ENCODE measurements at regions not wholly inside any gene's neighbourhood (a gene's known extent, or its start where the extent isn't known, plus 50 kb on each side); places are given as distances from the start of the nearest gene placed in this dataset.

DNA sequence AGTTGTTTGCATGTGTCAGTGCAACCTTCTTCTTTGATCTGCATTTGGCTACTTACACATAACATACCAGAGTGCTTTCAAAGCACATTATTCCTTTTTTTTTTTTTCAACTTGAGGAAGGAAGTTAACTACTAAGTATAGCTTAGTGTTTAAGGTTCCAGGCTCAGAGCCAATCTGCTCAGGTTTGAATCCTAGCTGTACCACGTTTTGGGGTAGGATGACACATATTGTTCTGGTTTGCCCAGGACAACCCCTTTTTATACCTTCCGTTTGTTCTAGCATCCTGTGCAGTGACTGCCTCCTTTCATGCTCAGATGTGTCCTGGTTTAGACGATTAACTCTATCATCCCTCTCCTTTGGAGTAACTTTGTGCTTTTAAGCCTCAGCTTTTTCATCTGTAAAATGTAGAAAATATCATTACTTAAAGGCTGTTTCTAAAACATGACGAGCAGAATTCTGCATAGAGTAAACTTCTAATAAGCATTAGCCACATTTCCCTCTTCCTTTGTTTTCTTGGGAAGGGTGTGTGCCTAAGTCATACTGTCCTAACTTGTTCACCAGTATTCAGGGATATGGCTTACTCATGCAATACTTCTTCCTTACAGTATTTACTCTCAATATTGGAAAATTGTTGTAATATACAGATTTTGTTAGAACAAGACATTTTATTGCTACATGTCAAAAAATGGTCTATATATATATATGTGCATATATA lies 281.3 kb downstream of the C4orf33 start:
- no peak overlapping the region for H3K27ac ChIP-seq
- TF ChIP-seq, protein P1, sequence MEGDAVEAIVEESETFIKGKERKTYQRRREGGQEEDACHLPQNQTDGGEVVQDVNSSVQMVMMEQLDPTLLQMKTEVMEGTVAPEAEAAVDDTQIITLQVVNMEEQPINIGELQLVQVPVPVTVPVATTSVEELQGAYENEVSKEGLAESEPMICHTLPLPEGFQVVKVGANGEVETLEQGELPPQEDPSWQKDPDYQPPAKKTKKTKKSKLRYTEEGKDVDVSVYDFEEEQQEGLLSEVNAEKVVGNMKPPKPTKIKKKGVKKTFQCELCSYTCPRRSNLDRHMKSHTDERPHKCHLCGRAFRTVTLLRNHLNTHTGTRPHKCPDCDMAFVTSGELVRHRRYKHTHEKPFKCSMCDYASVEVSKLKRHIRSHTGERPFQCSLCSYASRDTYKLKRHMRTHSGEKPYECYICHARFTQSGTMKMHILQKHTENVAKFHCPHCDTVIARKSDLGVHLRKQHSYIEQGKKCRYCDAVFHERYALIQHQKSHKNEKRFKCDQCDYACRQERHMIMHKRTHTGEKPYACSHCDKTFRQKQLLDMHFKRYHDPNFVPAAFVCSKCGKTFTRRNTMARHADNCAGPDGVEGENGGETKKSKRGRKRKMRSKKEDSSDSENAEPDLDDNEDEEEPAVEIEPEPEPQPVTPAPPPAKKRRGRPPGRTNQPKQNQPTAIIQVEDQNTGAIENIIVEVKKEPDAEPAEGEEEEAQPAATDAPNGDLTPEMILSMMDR (conservative IDR thresholded peaks at IDR 0.05): no peak

DNA sequence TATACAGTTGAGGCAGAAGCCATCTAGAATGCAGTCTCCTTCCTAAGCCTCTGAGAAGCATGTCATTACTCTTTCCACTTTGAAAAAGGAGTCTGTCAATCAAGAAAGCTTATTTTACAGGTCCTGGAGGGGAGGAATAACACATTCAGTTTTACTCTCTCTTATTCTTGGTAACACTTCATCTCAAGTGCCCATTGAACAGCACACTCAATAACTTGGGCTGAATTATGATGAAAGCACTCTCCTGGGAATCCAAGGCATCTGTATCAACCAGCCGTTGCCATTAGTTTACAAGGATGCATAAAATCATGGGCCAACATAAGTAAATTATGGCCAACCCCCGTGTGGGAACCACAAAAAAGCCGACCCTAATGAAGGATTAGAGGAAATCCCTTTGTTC lies 282.4 kb downstream of the C4orf33 start:
- H3K27ac ChIP-seq: no peak overlapping the region
- TF ChIP-seq, protein P1 (conservative IDR thresholded peaks at IDR 0.05): no peak

DNA sequence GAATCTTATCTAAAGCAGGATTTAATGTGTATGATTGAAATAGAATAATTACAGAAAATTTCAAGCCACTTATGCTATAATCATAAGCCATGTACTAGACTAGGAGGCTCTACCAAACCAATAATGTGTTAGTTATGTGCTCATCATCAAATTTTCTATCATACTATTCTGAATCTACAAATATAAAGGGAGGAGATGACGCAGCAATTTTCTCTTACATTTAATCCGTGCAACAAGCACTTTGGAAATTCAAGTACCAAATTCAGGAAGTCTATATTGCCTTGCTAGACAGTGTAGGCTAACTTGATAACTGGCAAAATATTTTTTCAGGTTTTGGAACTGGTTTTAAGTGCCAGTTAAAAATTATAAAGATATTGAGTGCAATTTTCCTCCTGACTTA lies 283.5 kb downstream of the C4orf33 start:
- TF ChIP-seq, protein P1 (conservative IDR thresholded peaks at IDR 0.05): no peak
- no peak overlapping the region for H3K27ac ChIP-seq

DNA sequence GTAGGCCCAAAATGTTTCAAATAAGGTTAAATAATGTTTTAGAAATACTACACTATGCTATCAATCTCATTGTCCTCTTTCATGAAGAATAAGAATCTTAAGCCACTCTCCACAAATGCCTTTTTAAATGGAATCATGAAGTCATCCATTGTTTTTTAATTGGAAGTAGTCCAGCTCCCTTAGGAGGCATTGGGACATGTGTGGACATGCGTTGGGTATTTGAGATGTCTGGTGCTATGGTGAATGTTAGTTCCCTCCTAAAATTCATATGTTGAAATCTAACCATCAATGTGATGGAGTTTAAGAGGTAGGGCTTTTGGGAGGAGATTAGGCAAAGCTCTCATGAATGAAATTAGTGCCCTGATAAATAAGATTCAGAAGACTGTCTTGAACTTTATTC lies 289.0 kb downstream of the C4orf33 start:
- no peak overlapping the region for H3K27ac ChIP-seq
- TF ChIP-seq, protein P1 (conservative IDR thresholded peaks at IDR 0.05): no peak

DNA sequence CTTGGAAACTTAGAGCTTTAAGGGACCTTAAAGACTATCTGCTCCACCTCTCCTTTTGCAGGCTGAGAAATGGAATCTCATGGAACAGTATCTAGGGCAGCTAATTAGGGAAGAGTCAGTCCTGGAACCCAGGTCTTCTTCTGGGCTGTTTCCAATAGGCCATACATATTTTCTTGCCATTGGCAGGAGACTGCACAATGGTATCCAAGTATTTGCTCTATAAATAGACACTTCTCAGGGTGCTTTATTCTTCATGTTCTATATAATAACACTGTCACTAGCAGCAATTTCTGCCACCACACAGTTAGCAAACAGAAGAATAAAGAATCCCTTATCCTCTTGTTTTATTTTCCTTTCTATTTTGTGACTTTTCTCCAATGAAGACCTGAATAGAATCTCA lies 291.7 kb downstream of the C4orf33 start:
- no peak overlapping the region for H3K27ac ChIP-seq
- TF ChIP-seq, protein P1 (conservative IDR thresholded peaks at IDR 0.05): no peak

DNA sequence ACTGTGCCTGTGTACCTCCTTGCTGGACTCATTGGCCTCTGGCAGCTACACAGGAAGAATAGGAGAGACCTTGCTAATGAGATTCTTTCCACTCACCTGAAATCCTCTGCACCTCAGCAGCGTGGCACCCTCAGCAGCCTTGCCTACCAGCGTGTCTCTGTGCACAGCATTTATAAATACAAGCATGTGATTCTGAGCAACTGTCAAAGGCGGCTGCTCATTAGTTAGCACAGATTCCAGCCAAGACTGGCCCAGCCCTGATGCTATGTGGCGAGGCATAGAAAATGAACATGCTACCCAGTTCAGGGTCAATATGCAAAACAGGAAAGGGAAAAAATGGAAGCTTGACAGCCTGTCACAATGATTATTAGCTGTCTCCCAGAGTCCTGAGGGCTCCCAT lies 298.0 kb downstream of the C4orf33 start:
- H3K27ac ChIP-seq: no peak overlapping the region
- TF ChIP-seq, protein P1 (conservative IDR thresholded peaks at IDR 0.05): no peak

DNA sequence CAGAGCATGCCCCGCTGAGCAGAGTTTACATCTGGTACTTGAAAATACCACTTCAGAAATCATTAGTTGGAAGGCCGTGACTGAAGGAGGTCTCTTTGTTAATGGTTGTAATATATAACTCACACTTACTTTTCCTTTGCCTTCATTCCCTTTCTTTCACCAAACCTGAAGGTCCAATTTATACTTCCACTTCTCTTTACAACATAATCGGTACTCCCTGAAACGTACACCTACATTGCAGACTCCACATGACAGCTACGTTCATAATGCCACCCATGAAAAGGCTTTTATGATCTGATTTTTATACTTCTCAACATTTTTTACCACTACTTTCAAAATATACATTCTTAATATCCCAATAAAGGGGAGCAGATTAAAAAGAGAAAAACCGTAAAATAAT lies 298.7 kb downstream of the C4orf33 start:
- H3K27ac ChIP-seq: no peak overlapping the region
- TF ChIP-seq, protein P1 (conservative IDR thresholded peaks at IDR 0.05): no peak

All from VCaP (cell line).